Karpas-422 (cell line): ENCODE measurements at regions not wholly inside any gene's neighbourhood (a gene's known extent, or its start where the extent isn't known, plus 50 kb on each side); places are given as distances from the start of the nearest gene placed in this dataset.

Experiments
- DNase-seq: peaks from one replicate; pipeline ENCODE4 v3.0.0-alpha.2; 2015
- H2AFZ ChIP-seq: fragments of 200-600 bp; sonication (generic); 2 replicates; pipeline ENCODE4 v1.6.1; 2014; ENCODE audit warnings: antibody characterized with exemption, low read length, mixed read lengths
- H3K27ac ChIP-seq: fragments of 200-600 bp; sonication (generic); 2 replicates; pipeline ENCODE4 v1.5.1; 2014; ENCODE audit warnings: mild to moderate bottlenecking, low read length, moderate library complexity
- H3K27me3 ChIP-seq: fragments of 200-600 bp; sonication (generic); 2 replicates; pipeline ENCODE4 v1.6.1; 2014; ENCODE audit warnings: low read length, mixed read lengths
- H3K36me3 ChIP-seq: fragments of 200-600 bp; sonication (generic); 2 replicates; pipeline ENCODE4 v1.6.1; 2014; ENCODE audit warnings: low read length, mixed read lengths; ENCODE audit not compliant: insufficient read depth
- H3K4me1 ChIP-seq: fragments of 200-600 bp; sonication (generic); 2 replicates; pipeline ENCODE4 v1.6.1; 2014; ENCODE audit warnings: mild to moderate bottlenecking, low read length, mixed read lengths
- H3K4me2 ChIP-seq: fragments of 200-600 bp; sonication (generic); 2 replicates; pipeline ENCODE4 v1.6.1; 2014; ENCODE audit warnings: low read length, low read depth, mild to moderate bottlenecking; ENCODE audit not compliant: poor library complexity, severe bottlenecking
- H3K4me3 ChIP-seq: fragments of 200-600 bp; sonication (generic); 2 replicates; pipeline ENCODE4 v1.5.1; 2014; ENCODE audit warnings: mild to moderate bottlenecking, antibody characterized with exemption, low read length, mixed read lengths
- H3K79me2 ChIP-seq: fragments of 200-600 bp; sonication (generic); 2 replicates; pipeline ENCODE4 v1.6.1; 2014; ENCODE audit warnings: mild to moderate bottlenecking, low read length, mixed read lengths
- H3K9ac ChIP-seq: fragments of 200-600 bp; sonication (generic); 2 replicates; pipeline ENCODE4 v1.6.0; 2014; ENCODE audit warnings: low read length
- H3K9me2 ChIP-seq: fragments of 200-600 bp; sonication (generic), shearing (Covaris generic); replicated peaks from 2 replicates; pipeline ENCODE4 v1.6.0; 2014; ENCODE audit warnings: mild to moderate bottlenecking, low read length, moderate library complexity; ENCODE audit not compliant: insufficient read depth
- H3K9me3 ChIP-seq: fragments of 300-700, 200-600 bp; sonication (generic); 2 replicates; pipeline ENCODE4 v1.6.1; 2014; ENCODE audit warnings: low read length, mixed read lengths
- H4K20me1 ChIP-seq: fragments of 200-600 bp; sonication (generic); 2 replicates; pipeline ENCODE4 v1.6.1; 2014; ENCODE audit warnings: mild to moderate bottlenecking, antibody characterized with exemption, low read length, low read depth; ENCODE audit not compliant: insufficient read depth

DNA sequence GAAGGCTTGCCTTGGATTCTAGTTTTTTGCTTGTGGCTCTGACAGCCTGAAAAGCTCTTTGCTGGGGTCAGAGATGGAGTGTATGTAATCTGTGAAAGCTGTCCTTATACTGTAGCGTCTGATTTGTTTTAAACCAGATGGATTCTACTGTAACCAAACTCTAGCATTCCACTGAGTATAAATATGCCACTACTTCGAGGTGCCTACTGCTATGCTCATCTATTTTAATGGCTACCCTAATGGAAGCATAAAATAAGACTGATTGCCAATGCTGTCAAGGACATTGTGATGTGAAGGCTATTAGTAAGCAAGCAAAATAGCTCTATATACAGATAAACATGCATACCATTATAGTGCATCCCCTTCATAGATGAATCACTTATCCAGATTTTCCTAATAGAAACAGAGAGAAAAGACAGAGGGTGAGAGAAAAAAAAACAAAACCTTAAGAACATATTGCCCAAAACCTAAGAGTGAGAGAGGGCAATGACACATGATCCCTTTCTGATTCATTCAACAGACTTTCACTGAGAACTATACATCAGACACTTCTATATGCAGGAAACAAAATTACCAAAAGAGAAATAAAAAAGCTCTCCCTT, 1025.8 kb upstream of the LCORL start:
- no peaks in the 10 kb centered on the region for H3K9me2 ChIP-seq
- no peak overlapping the region for H3K4me3 ChIP-seq
- H3K4me1 ChIP-seq, result no peaks in the 10 kb centered on the region
- no peaks in the 10 kb centered on the region for H3K27me3 ChIP-seq
- H3K9me3 ChIP-seq, result peaks cover 19% of the 10 kb centered on the region
- no peak for DNase-seq
- H3K27ac ChIP-seq, result no peak overlapping the region
- H4K20me1 ChIP-seq, result no peaks in the 10 kb centered on the region
- H3K79me2 ChIP-seq, result no peaks in the 10 kb centered on the region
- no peaks in the 10 kb centered on the region for H3K36me3 ChIP-seq
- H3K4me2 ChIP-seq, result no peak overlapping the region
- no peak overlapping the region for H3K9ac ChIP-seq
- no peak overlapping the region for H2AFZ ChIP-seq

- Histone ChIP-seq H3K4me1 (no peaks in the 10 kb centered on the region), H3K4me3 (no peak overlapping the region), H3K27ac (no peak overlapping the region), H4K20me1 (no peaks in the 10 kb centered on the region), H2AFZ (no peak overlapping the region), H3K9ac (no peak overlapping the region), H3K79me2 (no peaks in the 10 kb centered on the region), H3K9me3 (peaks cover 20% of the 10 kb centered on the region), H3K27me3 (no peaks in the 10 kb centered on the region), H3K9me2 (no peaks in the 10 kb centered on the region), H3K36me3 (no peaks in the 10 kb centered on the region), H3K4me2 (no peak overlapping the region)
- no peak for DNase-seq
These were observed 1018.3 kb upstream of the LCORL start for GRCh38 chr4:19039816-19040215.

- DNase-seq, result no peak
- Histone ChIP-seq H3K9ac (no peak overlapping the region), H3K9me2 (no peaks in the 10 kb centered on the region), H2AFZ (no peak overlapping the region), H3K4me3 (no peak overlapping the region), H4K20me1 (no peaks in the 10 kb centered on the region), H3K9me3 (peaks cover 14% of the 10 kb centered on the region), H3K4me2 (no peak overlapping the region), H3K27me3 (no peaks in the 10 kb centered on the region), H3K4me1 (no peaks in the 10 kb centered on the region), H3K79me2 (no peaks in the 10 kb centered on the region), H3K36me3 (no peaks in the 10 kb centered on the region), H3K27ac (no peak overlapping the region)
These were observed 1016.7 kb upstream of the LCORL start for GRCh38 chr4:19038231-19038630.

DNA sequence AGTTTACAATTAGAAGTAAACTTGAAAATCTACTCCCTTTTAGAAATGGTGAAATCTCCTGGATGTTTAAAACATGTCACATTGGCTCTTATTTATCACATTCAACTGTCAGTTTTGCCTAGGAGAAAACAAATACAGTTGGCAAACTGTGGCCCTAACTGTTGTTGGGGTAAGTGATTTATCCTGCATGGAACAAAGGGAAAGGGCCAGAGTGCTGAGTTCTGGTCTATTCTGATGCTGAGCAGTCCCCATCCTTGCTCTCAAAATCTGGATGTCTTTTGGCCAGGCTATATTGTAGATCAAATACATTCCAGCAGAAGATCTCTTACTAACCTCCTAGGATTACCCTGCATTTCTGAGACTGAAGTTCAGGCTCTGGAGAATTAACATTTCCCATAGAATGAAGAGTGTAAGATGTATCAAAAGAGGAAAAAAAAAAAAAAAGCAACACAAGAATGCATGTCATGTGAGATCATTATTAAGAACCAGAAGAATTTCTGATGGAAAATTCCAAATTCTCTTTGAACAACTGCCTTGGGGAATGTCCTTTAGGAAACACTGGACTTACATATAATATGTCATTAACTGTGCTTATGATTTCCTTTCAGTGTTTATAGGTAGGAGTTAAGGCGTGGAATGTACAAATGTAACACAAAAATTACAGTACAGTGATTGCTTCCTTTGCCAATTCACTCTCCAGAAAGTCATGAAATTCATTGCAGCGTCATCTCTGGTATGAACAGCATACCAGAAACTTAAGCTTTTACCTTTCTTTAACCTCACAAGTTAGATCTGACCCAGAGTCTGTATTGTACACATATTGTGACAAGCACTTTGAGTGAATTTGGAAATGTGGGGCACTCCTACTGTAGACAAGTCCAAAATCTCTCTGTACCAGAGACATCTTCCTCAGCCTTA, 1012.5 kb upstream of the LCORL start:
- H3K4me3 ChIP-seq, result no peak overlapping the region
- no peaks in the 10 kb centered on the region for H3K27me3 ChIP-seq
- H3K9me2 ChIP-seq, result no peaks in the 10 kb centered on the region; the same call in none of the 2 replicates
- H4K20me1 ChIP-seq, result no peaks in the 10 kb centered on the region
- peaks cover 18% of the 10 kb centered on the region; the same call in 1 of the 2 replicates for H3K9me3 ChIP-seq
- no peak overlapping the region for H3K9ac ChIP-seq
- no peaks in the 10 kb centered on the region for H3K4me1 ChIP-seq
- no peaks in the 10 kb centered on the region for H3K79me2 ChIP-seq
- H3K4me2 ChIP-seq, result no peak overlapping the region
- no peak overlapping the region for H2AFZ ChIP-seq
- no peak for DNase-seq
- no peak overlapping the region for H3K27ac ChIP-seq
- H3K36me3 ChIP-seq, result no peaks in the 10 kb centered on the region

GRCh38 chr4:19030536-19030935, 1009.0 kb upstream of the LCORL start:
- H3K27ac ChIP-seq, result no peak overlapping the region
- H3K36me3 ChIP-seq, result no peaks in the 10 kb centered on the region
- H3K27me3 ChIP-seq, result no peaks in the 10 kb centered on the region
- no peaks in the 10 kb centered on the region for H3K4me1 ChIP-seq
- H3K9ac ChIP-seq, result no peak overlapping the region
- H3K79me2 ChIP-seq, result no peaks in the 10 kb centered on the region
- H3K4me2 ChIP-seq, result no peak overlapping the region
- H3K9me3 ChIP-seq, result peaks cover 23% of the 10 kb centered on the region
- no peak for DNase-seq
- no peaks in the 10 kb centered on the region for H4K20me1 ChIP-seq
- H2AFZ ChIP-seq, result no peak overlapping the region
- H3K4me3 ChIP-seq, result no peak overlapping the region
- H3K9me2 ChIP-seq, result peaks cover 4% of the 10 kb centered on the region

DNA sequence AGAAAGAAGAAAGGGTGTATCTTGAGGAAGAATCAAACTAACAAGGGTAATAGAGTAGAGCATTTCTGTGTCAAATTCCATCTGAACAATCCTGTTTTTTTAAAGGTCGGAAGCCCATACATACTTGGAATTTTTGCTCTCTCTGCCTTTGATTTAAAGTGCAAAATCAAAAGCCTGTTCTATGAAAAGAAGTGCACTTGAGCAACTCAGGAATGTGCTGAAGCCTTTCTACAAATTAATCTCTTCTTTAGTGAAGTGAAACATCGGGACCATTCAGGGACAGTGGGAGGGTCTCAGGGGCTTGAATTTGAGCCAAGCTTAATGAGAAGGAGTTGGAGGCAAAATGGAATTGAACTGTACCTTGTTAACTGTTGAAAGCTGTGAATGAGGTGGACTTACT, 1008.5 kb upstream of the LCORL start:
- no peaks in the 10 kb centered on the region for H3K79me2 ChIP-seq
- H4K20me1 ChIP-seq, result no peaks in the 10 kb centered on the region
- H3K9me3 ChIP-seq, result peaks cover 26% of the 10 kb centered on the region
- H3K4me2 ChIP-seq, result no peak overlapping the region
- H3K27me3 ChIP-seq, result no peaks in the 10 kb centered on the region
- H2AFZ ChIP-seq, result no peak overlapping the region
- H3K4me3 ChIP-seq, result no peak overlapping the region
- H3K27ac ChIP-seq, result no peak overlapping the region
- no peaks in the 10 kb centered on the region for H3K4me1 ChIP-seq
- H3K9ac ChIP-seq, result no peak overlapping the region
- DNase-seq, result no peak
- H3K36me3 ChIP-seq, result no peaks in the 10 kb centered on the region
- peaks cover 4% of the 10 kb centered on the region for H3K9me2 ChIP-seq

GRCh38 chr4:19026281-19026680, 1004.7 kb upstream of the LCORL start:
- H3K36me3 ChIP-seq, result no peaks in the 10 kb centered on the region
- no peak overlapping the region for H2AFZ ChIP-seq
- no peaks in the 10 kb centered on the region for H3K4me1 ChIP-seq
- no peak overlapping the region for H3K9ac ChIP-seq
- no peak for DNase-seq
- H3K4me2 ChIP-seq, result no peak overlapping the region
- H3K9me3 ChIP-seq, result peaks cover 26% of the 10 kb centered on the region
- peaks cover 4% of the 10 kb centered on the region for H3K9me2 ChIP-seq
- H3K27ac ChIP-seq, result no peak overlapping the region
- H3K79me2 ChIP-seq, result no peaks in the 10 kb centered on the region
- H4K20me1 ChIP-seq, result no peaks in the 10 kb centered on the region
- no peak overlapping the region for H3K4me3 ChIP-seq
- no peaks in the 10 kb centered on the region for H3K27me3 ChIP-seq

GRCh38 chr4:19025031-19025430, 1003.5 kb upstream of the LCORL start:
- H3K4me2 ChIP-seq, result no peak overlapping the region
- no peak for DNase-seq
- no peaks in the 10 kb centered on the region for H3K4me1 ChIP-seq
- H3K36me3 ChIP-seq, result no peaks in the 10 kb centered on the region
- H3K79me2 ChIP-seq, result no peaks in the 10 kb centered on the region
- H3K4me3 ChIP-seq, result no peak overlapping the region
- no peaks in the 10 kb centered on the region for H3K27me3 ChIP-seq
- H3K9me2 ChIP-seq, result peaks cover 4% of the 10 kb centered on the region; the same call in 1 of the 2 replicates
- H3K9ac ChIP-seq, result no peak overlapping the region
- peaks cover 29% of the 10 kb centered on the region for H3K9me3 ChIP-seq
- H2AFZ ChIP-seq, result no peak overlapping the region
- no peaks in the 10 kb centered on the region for H4K20me1 ChIP-seq
- no peak overlapping the region for H3K27ac ChIP-seq
